Mesendoderm (in vitro differentiated cells): ENCODE measurements at regions not wholly inside any gene's neighbourhood (a gene's known extent, or its start where the extent isn't known, plus 50 kb on each side); places are given as distances from the start of the nearest gene placed in this dataset.

Source experiments
- DNase-seq: peaks from one replicate; pipeline ENCODE4 v3.0.0; 2013
- H2AK5ac ChIP-seq: 2 replicates; pipeline ENCODE4 v1.6.1; 2013; ENCODE audit warnings: low read length, inconsistent platforms
- H2BK120ac ChIP-seq: 2 replicates; pipeline ENCODE4 v1.6.1; 2013; ENCODE audit warnings: low read depth, mild to moderate bottlenecking, low read length, moderate library complexity, mixed read lengths
- H2BK15ac ChIP-seq: replicated peaks from 2 replicates; pipeline ENCODE4 v1.6.1; 2013; ENCODE audit warnings: low read depth, mild to moderate bottlenecking, moderate library complexity
- H2BK5ac ChIP-seq: 2 replicates; pipeline ENCODE4 v1.6.1; 2013; ENCODE audit warnings: low read length, inconsistent platforms
- H3K18ac ChIP-seq: 2 replicates; pipeline ENCODE4 v1.6.1; 2013; ENCODE audit warnings: mild to moderate bottlenecking, low read length, mixed read lengths
- H3K23ac ChIP-seq: one replicate; pipeline ENCODE4 v1.6.1; 2013; ENCODE audit warnings: low read length
- H3K27ac ChIP-seq: 2 replicates; pipeline ENCODE4 v1.5.1; 2013; ENCODE audit warnings: low read depth, mild to moderate bottlenecking, inconsistent platforms, low read length, moderate library complexity
- H3K27me3 ChIP-seq: 2 replicates; pipeline ENCODE4 v1.6.1; 2013; ENCODE audit warnings: low read length, control low read depth, mild to moderate bottlenecking, inconsistent platforms; ENCODE audit not compliant: insufficient read depth, poor library complexity
- H3K36me3 ChIP-seq: 2 replicates; pipeline ENCODE4 v1.6.1; 2013; ENCODE audit warnings: low read length, inconsistent platforms; ENCODE audit not compliant: control insufficient read depth, insufficient read depth
- H3K4ac ChIP-seq: one replicate; pipeline ENCODE4 v1.6.1; 2013; ENCODE audit warnings: low read depth, mild to moderate bottlenecking, low read length, moderate library complexity
- H3K4me1 ChIP-seq: 2 replicates; pipeline ENCODE4 v1.6.1; 2013; ENCODE audit warnings: low read depth, low read length, inconsistent platforms; ENCODE audit not compliant: control insufficient read depth
- H3K4me2 ChIP-seq: 2 replicates; pipeline ENCODE4 v1.6.1; 2013; ENCODE audit warnings: low read length
- H3K4me3 ChIP-seq: 2 replicates; pipeline ENCODE4 v1.5.1; 2013; ENCODE audit warnings: mild to moderate bottlenecking, low read length
- H3K56ac ChIP-seq: one replicate; pipeline ENCODE4 v1.6.1; 2013; ENCODE audit warnings: low read length
- H3K79me1 ChIP-seq: 2 replicates; pipeline ENCODE4 v1.6.1; 2013; ENCODE audit warnings: low read length, inconsistent platforms
- H3K79me2 ChIP-seq: 2 replicates; pipeline ENCODE4 v1.6.1; 2013; ENCODE audit warnings: mild to moderate bottlenecking, low read length; ENCODE audit not compliant: control insufficient read depth, insufficient read depth
- H3K9ac ChIP-seq: 2 replicates; pipeline ENCODE4 v1.6.1; 2013; ENCODE audit warnings: low read length, inconsistent platforms
- H4K5ac ChIP-seq: one replicate; pipeline ENCODE4 v1.6.1; 2013; ENCODE audit warnings: low read length
- H4K8ac ChIP-seq: one replicate; pipeline ENCODE4 v1.6.1; 2013; ENCODE audit warnings: low read depth, mild to moderate bottlenecking, control low read depth, low read length, moderate library complexity
- WGBS: extraction: QIAGEN DNeasy Blood & Tissue Kit; methylation state at CpG from one replicate; pipeline ENCODE4 v1.1.7; 2013; ENCODE audit warnings: low lambda C conversion rate, missing lambda C conversion rate; ENCODE audit not compliant: insufficient coverage; ENCODE audit errors: extremely low coverage; 5-methylcytosine and 5-hydroxymethylcytosine counted together

DNA sequence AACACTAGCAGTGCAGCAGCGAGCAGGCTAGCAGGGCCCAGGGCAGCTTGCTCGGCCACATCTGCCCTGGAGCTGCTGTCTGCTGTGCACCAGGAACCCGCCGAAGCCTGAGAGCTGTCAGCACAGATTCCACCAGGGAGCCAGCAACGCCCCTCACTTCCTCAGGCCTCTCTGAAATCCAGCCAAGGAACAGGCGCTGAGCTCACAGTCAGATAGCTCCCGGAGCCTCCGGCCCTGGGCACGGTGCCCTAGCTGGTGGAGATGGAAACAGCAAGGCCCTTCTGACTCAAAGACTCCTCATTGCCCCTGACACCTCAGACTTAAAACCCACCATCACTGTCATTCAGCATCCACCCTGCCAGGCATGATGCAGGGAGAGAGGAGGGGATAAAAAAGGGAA, 839.4 kb downstream of the MAFB start:
- no peak overlapping the region for H3K4ac ChIP-seq
- no peak for DNase-seq
- no peak overlapping the region for H4K5ac ChIP-seq
- no peak overlapping the region for H3K18ac ChIP-seq
- H3K9ac ChIP-seq: no peak overlapping the region
- no CpG with 5 or more reads among the region's 9 CpGs for WGBS
- no peak overlapping the region for H2BK15ac ChIP-seq
- H3K79me2 ChIP-seq: no peaks in the 10 kb centered on the region
- no peak overlapping the region for H2BK120ac ChIP-seq
- no peak overlapping the region for H2BK5ac ChIP-seq
- H3K27me3 ChIP-seq: no peaks in the 10 kb centered on the region
- H2AK5ac ChIP-seq: no peak overlapping the region
- no peaks in the 10 kb centered on the region for H3K79me1 ChIP-seq
- no peak overlapping the region for H3K4me2 ChIP-seq
- H3K4me1 ChIP-seq: no peaks in the 10 kb centered on the region
- H4K8ac ChIP-seq: no peak overlapping the region
- no peak overlapping the region for H3K56ac ChIP-seq
- H3K23ac ChIP-seq: no peak overlapping the region
- H3K36me3 ChIP-seq: no peaks in the 10 kb centered on the region
- H3K4me3 ChIP-seq: no peak overlapping the region
- no peak overlapping the region for H3K27ac ChIP-seq

DNA sequence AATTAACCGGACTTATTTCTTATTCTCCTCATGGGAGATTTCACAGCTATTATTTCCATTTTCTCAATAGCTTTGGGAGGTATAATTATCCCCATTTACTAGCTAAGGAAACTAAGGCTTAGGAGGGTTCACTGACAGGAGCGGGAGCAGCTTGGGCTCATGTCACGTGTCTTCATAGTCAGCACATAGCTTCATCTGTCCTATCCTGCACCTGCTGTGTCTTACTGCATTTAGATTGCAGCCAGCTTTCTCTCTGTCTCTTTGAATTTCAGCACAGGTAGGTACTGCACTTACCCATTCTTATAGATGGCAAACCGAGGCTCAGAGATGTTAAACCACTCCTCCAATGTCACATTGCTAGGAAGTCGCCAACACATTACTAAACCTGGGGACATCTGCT, 839.9 kb downstream of the MAFB start:
- Histone ChIP-seq H2BK15ac (no peak overlapping the region), H3K79me2 (no peaks in the 10 kb centered on the region), H2AK5ac (no peak overlapping the region), H3K4ac (no peak overlapping the region), H3K79me1 (no peaks in the 10 kb centered on the region), H3K4me2 (no peak overlapping the region), H4K8ac (no peak overlapping the region), H3K9ac (no peak overlapping the region), H3K36me3 (no peaks in the 10 kb centered on the region), H3K23ac (no peak overlapping the region), H3K56ac (no peak overlapping the region), H2BK5ac (no peak overlapping the region), H2BK120ac (no peak overlapping the region), H3K27ac (no peak overlapping the region), H3K4me1 (no peaks in the 10 kb centered on the region), H3K27me3 (no peaks in the 10 kb centered on the region), H4K5ac (no peak overlapping the region), H3K18ac (no peak overlapping the region), H3K4me3 (no peak overlapping the region)
- DNase-seq: no peak
- no CpG with 5 or more reads among the region's 5 CpGs for WGBS

DNA sequence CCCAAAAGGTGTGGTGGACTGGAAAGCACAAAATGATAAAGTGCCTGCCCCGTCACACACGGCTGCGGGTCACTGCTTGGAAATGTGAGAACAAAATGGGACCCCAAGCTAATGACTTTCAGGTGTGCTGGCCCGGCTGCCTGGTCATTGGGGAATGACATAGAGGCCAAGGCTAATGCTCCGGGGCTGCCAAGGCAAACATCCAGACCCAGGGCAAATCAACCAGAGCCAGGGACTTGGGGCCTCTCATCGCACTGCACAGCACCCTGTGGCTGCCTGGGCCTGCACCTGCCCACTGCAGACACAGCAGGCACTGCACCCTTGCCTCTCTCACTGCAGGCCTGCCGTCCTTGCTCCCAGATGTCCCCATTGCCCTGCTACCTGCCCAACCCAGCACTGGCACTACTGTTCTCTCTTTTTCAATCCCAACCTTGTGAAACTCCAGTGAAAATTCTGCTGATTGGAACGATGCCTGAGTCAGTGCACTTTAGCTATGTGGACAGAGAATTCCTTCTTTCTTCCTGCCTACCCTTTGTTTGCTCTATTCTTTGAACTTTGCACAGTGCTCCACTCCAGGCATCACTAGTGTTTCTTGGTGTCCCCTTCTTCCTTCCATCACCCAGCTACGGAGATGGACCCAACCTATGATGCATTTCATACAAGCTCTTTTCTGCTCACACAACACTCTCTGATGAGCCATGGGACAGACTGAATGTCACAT, 849.5 kb downstream of the MAFB start:
- Histone ChIP-seq H4K8ac (no peak overlapping the region), H3K27me3 (no peaks in the 10 kb centered on the region), H3K4me1 (no peaks in the 10 kb centered on the region), H2AK5ac (no peak overlapping the region), H3K4ac (no peak overlapping the region), H3K4me3 (no peak overlapping the region), H2BK15ac (no peak overlapping the region), H3K4me2 (no peak overlapping the region), H3K27ac (no peak overlapping the region), H3K56ac (no peak overlapping the region), H2BK120ac (no peak overlapping the region), H4K5ac (no peak overlapping the region), H3K23ac (no peak overlapping the region), H3K9ac (no peak overlapping the region), H3K79me2 (no peaks in the 10 kb centered on the region), H3K79me1 (no peaks in the 10 kb centered on the region), H3K18ac (no peak overlapping the region), H3K36me3 (no peaks in the 10 kb centered on the region), H2BK5ac (no peak overlapping the region)
- WGBS: no CpG with 5 or more reads among the region's 9 CpGs
- DNase-seq: no peak

DNA sequence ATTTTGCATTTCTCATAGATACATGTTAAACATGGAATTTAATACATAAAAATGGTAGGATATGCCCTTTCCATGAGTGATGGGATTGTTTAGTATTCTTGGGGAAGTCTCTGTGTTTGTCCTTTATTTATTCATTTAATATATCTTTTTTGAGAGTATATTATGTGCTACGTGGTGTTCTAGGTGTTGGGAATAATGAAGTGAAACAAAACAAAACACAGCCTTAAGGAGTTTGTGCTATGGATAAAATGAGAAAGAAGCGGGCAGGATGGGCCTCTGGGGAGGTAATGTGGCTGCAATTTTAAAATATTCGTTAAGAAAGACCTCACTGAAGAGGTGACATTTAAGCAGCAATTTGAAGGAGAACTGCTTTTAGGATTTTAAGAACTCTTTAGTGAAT, 851.5 kb downstream of the MAFB start:
- no peak overlapping the region for H3K4me2 ChIP-seq
- H2BK5ac ChIP-seq: no peak overlapping the region
- no peaks in the 10 kb centered on the region for H3K79me2 ChIP-seq
- H3K23ac ChIP-seq: no peak overlapping the region
- H3K27ac ChIP-seq: no peak overlapping the region
- no peak overlapping the region for H2BK120ac ChIP-seq
- no peaks in the 10 kb centered on the region for H3K27me3 ChIP-seq
- DNase-seq: no peak
- H3K4ac ChIP-seq: no peak overlapping the region
- H3K36me3 ChIP-seq: no peaks in the 10 kb centered on the region
- no peaks in the 10 kb centered on the region for H3K79me1 ChIP-seq
- H3K18ac ChIP-seq: no peak overlapping the region
- no peak overlapping the region for H4K8ac ChIP-seq
- no peak overlapping the region for H3K56ac ChIP-seq
- H3K9ac ChIP-seq: no peak overlapping the region
- no peaks in the 10 kb centered on the region for H3K4me1 ChIP-seq
- H3K4me3 ChIP-seq: no peak overlapping the region
- H4K5ac ChIP-seq: no peak overlapping the region
- no peak overlapping the region for H2AK5ac ChIP-seq
- WGBS: no CpG with 5 or more reads among the region's 3 CpGs
- H2BK15ac ChIP-seq: no peak overlapping the region

- Histone ChIP-seq H3K27me3 (no peaks in the 10 kb centered on the region), H2BK5ac (no peak overlapping the region), H3K4ac (no peak overlapping the region), H4K8ac (no peak overlapping the region), H3K27ac (no peak overlapping the region), H2AK5ac (no peak overlapping the region), H3K56ac (no peak overlapping the region), H3K4me3 (no peak overlapping the region), H4K5ac (no peak overlapping the region), H3K4me1 (no peaks in the 10 kb centered on the region), H3K18ac (no peak overlapping the region), H3K23ac (no peak overlapping the region), H3K4me2 (no peak overlapping the region), H3K9ac (no peak overlapping the region), H3K79me2 (no peaks in the 10 kb centered on the region), H2BK15ac (no peak overlapping the region), H3K36me3 (no peaks in the 10 kb centered on the region), H3K79me1 (no peaks in the 10 kb centered on the region), H2BK120ac (no peak overlapping the region)
- DNase-seq: no peak
- WGBS: no CpG with 5 or more reads among the region's 7 CpGs
These were observed 853.8 kb downstream of the MAFB start for GRCh38 chr20:39835130-39835842.
